DMS153 treated with DMSO at 0.1 percent for 48 hours (cell line): ENCODE measurements at regions not wholly inside any gene's neighbourhood (a gene's known extent, or its start where the extent isn't known, plus 50 kb on each side); places are given as distances from the start of the nearest gene placed in this dataset.

ENCODE experiments used
- DNase-seq: peaks from one replicate; lab custom pipeline; 2025; ENCODE audit not compliant: unreplicated experiment; lab: John Stamatoyannopoulos, UW

DNA sequence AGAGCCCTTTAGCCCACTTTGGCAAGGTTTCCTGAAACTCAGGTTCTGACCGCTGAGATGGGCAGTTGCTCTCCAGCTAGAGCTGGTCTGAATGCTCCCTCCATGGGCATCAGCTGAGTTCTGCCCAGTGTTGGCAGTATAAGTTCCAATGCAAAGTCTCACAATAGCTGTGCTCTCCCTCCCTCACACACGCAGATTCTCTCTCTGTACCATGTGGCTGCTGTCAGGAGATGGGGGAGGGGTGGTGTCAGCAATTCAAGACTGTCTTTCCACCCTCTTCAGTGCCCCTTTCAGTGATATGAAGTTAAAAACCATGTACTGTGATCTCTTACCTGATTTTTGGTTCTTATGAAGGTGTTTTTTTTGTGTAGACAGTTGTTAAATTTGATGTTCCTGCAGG lies 164.3 kb upstream of the PLEKHA5 start:
- DNase-seq = no peak

DNA sequence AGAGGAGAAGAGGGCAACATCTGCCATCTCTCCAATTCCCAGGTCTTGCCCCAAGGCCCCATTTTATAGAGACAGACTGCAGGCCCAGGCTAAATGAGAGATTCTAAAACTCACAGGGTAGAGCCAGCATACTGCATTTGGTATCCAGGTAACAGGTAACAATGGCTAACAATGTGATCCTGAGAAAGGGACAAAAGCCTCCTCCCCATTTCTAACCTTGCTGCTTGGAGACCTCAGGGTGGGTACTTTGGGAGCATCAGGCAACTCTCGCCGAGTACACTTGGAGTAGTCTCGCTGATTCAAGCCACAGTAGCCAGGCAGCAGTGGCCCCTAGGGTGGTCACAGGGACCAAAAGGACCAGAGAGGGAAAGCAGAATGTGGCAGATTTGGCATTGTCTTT lies 162.6 kb upstream of the PLEKHA5 start:
- DNase-seq = no peak

DNA sequence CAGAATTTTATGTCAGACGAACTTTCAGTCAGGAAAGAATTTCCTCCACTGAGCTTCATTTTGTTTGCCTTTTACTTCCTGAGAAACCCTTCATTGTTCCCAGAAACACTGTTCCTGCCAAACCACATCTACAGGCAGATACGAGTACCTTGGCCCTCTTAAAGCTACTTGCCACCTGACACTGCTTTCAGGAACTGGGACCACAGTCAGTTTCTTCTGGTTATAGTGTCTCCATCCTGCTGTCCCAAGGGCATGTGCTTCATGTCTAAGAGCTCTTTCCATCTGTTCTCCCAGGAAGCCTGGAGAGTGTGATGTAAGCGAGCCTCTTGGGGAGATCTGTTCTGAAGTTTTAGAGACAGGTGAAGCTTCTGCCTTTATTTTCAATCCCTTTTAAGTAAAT lies 161.7 kb upstream of the PLEKHA5 start:
- no peak for DNase-seq

DNA sequence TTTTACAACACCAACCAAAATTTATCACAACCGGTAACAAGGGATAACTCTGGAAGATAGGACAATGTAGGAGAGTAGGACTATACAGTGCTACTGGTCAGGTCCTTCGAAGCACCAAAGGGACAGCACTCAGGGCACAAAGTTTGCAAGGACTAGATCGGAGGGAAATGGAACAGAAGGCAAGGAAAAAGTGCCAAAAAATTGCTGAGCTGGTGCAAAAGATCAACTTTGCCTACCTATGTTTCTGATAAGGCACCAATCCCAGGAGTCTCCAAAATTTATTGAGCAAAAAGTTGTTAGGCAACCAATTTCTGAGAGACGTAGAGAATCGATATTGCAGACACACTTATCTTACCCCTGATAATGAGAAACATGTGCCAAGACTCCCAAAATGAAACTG lies 160.0 kb upstream of the PLEKHA5 start:
- DNase-seq = no peak

DNA sequence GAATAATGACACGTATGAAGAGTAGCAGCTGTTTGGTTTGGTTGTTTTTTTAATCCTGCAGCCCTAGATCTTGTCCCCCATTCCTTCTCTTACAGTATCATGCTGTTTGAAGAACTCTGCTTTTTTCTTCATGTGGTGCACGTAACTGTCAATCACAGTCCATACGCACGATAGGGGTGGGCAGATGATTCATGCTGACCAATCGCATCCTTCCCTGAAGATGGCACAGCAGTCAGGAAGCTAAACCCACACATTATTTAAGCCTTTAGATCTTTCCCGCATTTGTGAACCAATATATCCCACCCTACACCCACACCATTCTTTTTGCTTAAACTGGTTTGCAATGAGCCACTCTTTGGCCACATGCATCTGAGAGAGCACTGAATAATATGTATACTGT lies 158.9 kb upstream of the PLEKHA5 start:
- no peak for DNase-seq

DNA sequence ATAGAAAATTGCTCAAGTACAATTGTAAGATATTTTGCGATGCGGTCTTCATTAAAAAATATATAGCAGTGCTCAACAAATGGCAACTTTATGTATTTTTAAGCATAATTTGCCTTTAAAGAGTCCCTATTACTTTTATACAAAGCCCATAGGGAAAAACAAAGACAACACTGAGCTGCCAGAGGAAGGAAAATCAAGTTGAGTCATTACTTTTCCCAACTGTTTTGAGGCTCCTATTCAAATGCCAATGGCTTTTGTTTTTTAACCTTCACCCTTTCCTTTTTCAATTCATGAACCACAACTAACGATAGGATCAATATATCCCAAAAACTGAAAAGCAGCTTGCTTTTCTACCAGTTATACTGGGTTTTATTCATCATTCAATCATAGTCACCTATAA lies 157.6 kb upstream of the PLEKHA5 start:
- no peak for DNase-seq

DNA sequence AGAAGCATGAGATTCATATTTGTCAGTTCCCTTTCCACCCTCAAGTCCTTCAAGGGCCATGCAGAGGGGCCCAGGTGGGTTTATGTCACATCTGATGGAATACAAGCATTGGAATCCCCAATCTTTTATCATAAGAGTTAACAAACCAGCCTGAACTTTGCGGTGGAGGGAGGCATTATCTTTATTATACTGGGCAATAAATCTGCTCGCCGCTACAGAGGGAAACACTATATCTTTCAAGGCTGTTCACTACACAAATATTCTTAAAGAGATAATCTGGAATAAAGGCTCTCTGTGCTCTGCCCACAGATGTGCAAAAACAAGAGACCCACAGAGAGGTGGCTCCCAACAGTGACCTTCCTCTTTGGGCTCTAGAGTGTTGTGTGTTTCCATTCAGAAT lies 153.6 kb upstream of the PLEKHA5 start:
- DNase-seq = no peak

DNA sequence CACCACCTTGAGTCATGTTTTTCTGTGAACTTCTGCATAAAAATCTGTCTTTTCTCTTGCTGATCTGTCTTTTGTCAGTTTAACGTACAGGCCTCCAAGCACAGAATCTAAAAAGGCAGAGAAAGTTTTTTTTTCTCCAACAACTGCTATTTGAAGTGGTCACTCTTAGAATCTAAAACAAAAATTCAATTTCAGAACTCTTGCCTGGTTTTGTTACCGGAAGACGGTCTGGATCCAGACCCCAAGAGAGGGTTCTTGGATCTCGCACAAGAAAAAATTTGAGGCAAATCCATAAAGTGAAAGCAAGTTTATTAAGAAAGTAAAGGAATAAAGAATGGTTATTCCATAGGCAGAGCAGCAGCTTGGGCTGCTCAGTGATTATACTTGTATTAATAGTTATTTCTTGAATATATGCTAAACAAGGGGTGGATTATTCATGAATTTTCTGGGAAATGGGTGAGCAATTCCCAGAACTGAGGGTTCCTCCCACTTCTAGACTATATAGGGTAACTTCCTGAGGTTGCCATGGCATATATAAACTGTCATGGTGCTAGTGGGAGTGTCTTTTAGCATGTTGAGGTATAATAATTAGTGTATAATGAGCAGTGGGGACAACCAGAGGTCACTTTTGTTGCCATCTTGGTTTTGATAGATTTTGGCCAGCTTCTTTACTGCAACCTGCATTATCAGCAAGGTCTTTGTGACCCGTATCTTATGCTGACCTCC lies 150.0 kb upstream of the PLEKHA5 start:
- no peak for DNase-seq

DNA sequence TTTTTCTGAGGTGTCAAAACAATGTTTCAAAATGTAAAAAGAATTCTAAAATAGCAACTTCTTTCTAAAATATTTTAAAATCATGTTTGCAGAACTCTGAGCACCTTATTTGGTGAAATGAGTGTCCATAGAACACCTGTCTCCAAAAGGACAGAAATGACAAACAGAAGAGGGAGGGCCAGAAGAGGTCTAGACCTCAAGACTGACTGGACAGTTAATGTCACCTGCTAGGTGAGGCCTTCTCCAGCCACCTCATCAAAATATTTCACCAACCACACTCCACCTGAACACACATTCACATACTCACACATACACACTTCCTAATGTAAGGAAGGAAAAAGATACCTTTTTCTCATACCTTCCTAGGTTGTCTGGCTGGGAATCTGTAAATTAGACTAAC lies 147.8 kb upstream of the PLEKHA5 start:
- no peak for DNase-seq

DNA sequence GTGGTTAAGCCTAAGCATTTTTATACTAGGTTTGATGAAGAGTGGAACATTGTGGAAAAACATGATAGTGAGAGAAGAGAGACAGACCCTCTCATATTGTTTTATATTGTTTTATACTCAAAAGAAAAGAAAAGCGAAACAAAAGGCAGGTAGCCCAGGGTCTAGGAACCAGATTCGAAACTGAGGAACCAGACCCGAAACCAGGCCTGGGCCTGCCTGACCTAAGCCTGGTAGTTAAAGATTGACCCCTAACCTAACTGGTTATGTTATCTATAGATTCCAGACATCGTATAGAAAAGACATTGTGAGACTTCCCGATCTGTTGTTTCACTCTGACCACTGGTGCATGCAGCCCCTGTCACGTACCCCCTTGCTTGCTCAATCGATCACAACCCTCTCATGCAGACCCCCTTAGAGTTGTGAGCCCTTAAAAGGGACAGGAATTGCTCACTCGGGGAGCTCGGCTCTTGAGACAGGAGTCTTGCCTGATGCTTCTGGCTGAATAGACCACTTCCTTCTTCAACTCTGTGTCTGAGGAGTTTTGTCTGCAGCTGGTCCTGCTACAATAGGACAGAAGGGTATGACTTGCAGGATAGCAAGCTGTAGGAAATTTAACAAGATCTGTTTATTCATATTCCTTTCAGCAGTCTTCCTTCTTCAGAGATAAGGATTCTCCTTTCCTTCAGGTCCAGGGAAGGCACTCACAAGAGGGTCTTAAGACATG lies 147.1 kb upstream of the PLEKHA5 start:
- no peak for DNase-seq

DNA sequence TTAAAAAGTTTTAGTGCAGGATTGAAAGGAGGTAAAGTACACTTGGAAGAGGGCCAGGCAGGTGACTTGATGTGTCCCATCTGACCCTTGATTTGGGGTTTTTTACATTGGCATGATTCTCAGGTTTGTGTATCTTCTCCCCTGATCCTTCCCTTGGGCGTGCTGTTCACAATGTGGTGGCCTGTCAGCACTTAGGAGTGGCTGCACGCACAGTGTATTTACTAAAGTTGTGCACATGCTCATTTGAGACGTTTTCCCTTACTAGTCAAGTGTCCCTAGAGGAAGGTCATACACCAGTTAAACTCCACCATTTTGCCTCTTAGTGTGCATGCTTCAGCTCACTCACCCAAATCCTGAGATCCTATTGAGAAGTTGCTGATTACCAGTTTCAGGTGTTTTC lies 145.7 kb upstream of the PLEKHA5 start:
- DNase-seq = no peak

DNA sequence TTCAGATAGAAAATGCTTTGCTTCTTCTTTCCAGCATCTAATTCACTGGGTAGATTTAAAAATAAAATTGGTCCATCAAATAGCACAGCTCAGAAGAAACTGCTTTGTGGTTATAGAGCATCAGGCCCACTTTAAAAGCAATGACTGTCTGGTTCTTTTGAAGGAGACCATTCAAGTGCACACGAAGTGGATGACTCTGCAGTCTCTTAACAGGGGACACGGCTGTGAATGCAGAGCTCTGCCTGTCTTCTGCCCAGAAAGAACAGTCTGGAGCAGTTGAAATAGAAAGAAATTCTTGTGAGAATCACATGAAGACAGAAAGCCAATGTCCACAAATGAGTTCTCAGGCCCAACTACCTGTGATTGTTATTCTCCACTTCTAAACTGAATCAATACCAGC lies 138.7 kb upstream of the PLEKHA5 start:
- DNase-seq = no peak

DNA sequence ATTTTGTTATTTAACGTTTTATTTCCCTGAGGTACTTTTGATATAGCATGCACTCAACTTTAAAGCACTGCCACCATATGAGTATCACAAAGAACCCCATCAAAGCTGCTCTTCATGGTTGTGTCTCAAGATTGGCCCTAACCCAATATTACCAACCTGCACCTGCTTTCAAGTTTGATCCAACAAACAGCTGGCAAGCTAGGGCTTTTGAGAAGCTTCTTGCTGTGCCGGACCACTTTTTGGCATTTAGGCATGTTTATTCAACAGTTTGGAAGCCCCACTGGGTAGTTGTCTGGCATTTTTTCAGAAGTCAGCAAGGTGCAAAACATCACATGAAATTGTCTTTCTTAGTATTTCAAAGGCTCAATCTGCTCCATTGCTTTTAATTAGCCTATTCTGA lies 137.2 kb upstream of the PLEKHA5 start:
- DNase-seq = no peak

DNA sequence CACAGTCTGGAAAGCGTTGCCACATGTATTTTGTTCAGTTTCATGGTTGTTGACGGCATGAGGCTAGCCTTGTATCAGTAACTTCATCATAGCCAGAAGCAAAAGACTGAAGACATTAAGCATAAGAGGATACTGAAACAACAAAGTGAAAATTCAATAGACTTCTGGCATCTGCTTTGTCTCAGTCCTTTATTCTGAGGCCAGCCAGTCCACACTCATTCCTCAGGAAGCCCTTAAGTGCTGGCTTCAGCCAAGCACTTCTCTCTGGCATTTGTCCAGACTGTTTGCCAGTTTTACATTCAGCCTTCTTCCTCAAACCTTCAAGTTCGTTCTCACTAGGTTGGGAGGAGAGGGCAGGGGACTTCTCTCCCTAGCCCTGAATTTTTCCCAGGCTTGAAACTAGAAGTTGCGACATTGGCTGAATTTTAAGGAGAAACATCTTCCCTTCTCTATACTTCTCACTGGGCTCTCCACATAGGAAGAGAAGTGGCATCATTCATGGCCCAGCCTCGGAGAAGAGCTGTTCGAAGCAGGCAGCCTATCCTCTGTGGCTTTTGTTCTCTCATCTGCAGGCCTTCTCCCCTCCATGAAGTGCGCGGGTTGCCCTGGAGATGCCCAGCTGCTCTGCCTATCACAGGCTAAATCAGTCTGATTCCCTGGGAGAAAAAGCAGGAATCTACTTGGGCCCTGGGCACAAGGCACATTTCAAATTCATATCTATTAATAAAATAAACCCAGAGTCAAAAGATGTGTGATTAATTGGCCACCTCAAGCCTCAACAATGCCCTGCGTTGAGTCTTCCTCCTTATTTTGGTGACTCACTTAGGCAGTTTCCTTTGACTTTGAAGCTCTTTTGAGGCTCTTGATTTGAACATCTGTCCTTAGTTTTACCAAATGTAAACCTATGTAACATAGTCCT lies 130.9 kb upstream of the PLEKHA5 start:
- DNase-seq = no peak

DNA sequence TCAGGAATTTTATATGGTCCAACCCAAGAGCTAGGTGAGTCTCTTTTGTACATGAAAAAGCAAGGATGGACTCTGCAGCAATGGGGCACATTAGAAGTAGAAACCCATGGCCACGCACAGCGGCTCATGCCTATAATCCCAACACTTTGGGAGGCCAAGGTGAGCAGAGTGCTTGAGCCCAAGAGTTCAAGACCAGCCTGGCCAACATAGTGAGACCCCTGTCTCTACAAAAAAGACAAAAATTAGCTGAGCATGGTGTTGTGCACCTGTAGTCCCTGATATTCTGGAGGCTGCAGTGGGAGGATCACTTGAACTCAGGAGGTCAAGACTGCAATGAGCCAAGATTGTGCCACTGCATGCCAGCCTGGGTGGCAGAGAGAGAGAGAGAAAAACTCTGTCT lies 128.7 kb upstream of the PLEKHA5 start:
- DNase-seq = no peak

DNA sequence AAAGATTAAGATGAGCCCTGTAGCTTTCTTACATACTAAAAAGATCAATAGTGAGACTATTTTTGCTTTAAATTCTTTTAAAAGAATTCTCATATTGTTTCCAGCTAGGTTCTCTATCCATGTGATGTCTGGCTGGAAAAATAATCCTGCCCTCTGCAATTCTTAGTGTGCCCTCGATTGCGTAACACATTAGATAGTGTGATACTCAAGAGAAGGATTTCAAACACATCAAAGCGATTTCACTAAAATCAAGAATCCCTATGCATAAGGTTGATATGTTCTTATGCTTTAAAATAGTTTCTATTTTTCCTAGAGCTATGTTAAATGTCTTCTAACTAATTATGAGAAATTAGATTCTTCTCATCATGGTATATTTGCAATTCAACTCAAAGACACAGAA lies 127.3 kb upstream of the PLEKHA5 start:
- no peak for DNase-seq

DNA sequence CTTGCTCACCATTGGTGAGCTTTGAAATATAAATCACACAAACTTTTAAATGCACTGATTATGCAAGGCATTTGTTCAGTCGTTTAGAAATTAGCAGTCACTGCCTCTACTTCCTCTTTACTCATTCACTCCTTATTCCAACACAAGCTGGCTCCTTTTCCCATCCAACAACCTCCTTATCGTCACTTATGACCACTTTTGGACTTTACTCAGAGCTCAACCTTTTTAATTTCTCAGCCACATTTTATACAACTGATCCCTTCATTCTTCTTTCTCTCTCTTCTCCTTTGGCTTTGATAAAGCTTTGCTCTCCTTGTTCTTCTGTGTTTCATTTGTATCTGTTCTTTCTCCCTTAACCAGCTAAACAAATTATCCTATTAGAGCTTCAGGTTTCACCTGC lies 126.4 kb upstream of the PLEKHA5 start:
- DNase-seq = no peak

DNA sequence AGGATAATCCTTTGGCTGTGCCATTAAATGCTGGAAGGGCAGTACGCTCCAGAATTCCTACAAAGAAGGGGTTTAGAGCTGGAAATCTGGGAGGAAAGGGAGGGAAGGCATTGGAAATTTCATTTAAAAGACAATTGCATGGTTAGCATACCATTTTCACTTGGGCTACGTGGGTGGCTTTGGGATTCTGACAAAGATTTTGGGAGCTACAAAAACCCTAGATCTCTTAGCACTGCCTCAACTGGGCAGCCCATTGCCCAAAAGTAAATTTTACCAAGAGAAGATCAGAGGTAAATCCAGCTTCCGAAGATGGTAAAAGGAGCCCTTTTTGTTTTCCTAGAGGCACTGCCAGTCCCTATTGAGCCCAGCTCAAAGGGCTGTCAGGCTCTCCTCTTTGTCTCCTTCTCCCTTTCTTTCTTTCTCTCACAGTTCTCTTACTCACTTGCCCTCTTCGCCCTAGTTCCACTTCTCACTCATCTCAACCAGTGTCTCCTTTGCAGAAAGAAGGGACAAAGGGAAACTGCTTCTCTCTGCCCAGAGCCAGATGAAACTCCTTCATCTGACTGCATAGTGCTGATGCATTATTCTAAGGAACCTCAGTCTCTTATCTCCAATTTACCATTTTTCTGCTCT lies 125.4 kb upstream of the PLEKHA5 start:
- DNase-seq = no peak

DNA sequence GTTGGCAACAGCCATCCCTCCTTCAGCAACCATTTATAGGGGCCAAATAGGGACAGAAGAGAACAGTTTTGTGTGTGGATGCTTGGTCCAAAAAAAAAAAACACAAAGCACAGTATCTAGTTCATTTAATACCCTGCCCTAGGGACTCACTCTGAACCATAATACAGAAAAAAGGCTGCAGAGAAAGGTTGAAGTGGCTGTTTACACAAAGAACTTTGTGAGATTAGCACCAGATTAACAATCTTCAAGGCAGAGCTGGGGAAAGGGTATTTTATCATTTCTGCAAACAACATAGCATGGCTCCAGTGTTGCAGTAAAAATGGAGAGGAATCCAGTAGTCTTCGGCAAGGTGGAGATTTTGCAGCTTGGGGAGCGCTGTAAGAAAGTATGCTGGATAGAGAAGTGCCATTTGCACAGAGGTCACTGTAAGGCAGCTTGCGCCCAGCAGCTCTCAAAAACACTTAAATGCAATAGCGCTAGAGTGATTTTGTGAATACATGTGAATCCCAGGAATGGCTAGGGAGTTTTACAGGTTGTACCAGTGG lies 124.2 kb upstream of the PLEKHA5 start:
- DNase-seq = no peak

DNA sequence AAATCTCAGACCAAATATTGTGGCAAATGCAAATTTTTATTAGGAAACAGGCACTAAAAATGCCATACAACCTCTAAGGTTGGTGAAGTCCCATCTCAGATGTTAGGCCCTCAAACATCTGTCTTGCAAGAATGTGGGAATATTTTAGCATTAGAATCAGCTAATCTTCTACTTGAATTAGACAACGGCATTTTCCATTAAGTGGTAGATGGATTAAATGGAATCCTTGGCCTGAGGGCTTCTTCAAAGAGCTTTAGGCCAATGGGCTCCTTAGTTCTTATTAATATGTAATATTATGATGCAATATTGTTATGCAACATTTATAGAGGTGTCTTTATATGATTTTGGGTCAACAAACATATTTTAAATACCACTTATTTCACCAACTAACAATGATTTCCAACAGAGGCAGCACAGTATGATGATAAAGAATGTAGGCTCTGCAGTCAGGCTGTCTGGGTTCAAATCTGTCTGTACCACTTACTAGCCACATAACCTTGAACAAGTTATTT lies 122.9 kb upstream of the PLEKHA5 start:
- no peak for DNase-seq

DNA sequence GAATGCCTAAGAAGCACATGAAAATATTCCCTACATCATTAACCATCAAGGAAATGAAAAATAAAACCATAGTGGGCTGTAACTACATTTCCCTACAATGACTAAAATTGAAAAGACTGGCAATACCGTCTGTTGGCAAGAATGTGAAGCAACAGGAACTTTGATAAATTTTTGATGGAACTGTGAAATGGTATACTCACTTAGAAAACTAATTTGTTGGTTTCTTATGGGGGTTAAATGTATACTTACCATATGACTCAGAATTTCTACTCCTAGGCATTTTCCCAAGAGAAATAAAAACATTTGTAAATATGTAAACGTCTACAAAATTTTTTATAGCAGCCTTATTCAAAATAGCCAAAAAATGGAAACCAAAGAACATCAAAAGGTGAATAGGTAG lies 121.4 kb upstream of the PLEKHA5 start:
- no peak for DNase-seq
